Lung (tissue), 11 donors: ENCODE measurements at regions not wholly inside any gene's neighbourhood (a gene's known extent, or its start where the extent isn't known, plus 50 kb on each side); places are given as distances from the start of the nearest gene placed in this dataset.

Experiments used
- ATAC-seq: fragments of 200-7000 bp; cut with Tn5 transposase; one replicate; pipeline ENCODE4 v1.9.1; 2020; ENCODE audit warnings: moderate number of reproducible peaks; ENCODE audit not compliant: insufficient read depth, low FRiP score
- DNase-seq, 3 donors: peaks; one replicate each; pipeline ENCODE4 v3.0.0-alpha.2; 2013 to 2017
- H3K27ac ChIP-seq, 2 donors: one replicate each; pipeline ENCODE4 v1.5.1; 2013; ENCODE audit warnings: mild to moderate bottlenecking in 2 of 2, moderate library complexity in 2 of 2, control low read depth in 1 of 2, inconsistent platforms in 1 of 2, low read depth in 1 of 2, low read length in 1 of 2
- H3K27me3 ChIP-seq, 3 donors: one replicate each; pipeline ENCODE4 v1.5.1; 2013; ENCODE audit warnings: low read length in 2 of 3; ENCODE audit not compliant: control insufficient read depth in 3 of 3, insufficient read depth in 3 of 3
- H3K36me3 ChIP-seq, 4 donors: one replicate each; pipeline ENCODE4 v1.5.1; 2013; ENCODE audit warnings: low read length in 4 of 4, mild to moderate bottlenecking in 1 of 4, moderate library complexity in 1 of 4; ENCODE audit not compliant: control insufficient read depth in 4 of 4, insufficient read depth in 4 of 4
- H3K4me1 ChIP-seq, 5 donors: one replicate each; pipeline ENCODE4 v1.5.1; 2013; ENCODE audit warnings: low read length in 5 of 5, mild to moderate bottlenecking in 2 of 5, moderate library complexity in 1 of 5; ENCODE audit not compliant: control insufficient read depth in 5 of 5, insufficient read depth in 5 of 5
- H3K4me3 ChIP-seq: one replicate; pipeline ENCODE4 v1.5.1; 2013; ENCODE audit warnings: mild to moderate bottlenecking, control low read depth, moderate library complexity
- H3K9ac ChIP-seq, 2 donors: one replicate each; pipeline ENCODE4 v1.5.1; 2013; ENCODE audit warnings: low read length in 2 of 2, control low read depth in 1 of 2; ENCODE audit not compliant: insufficient read depth in 1 of 2
- H3K9me3 ChIP-seq, 4 donors: one replicate each; pipeline ENCODE4 v1.5.1; 2013; ENCODE audit warnings: low read length in 3 of 4, mild to moderate bottlenecking in 1 of 4, moderate library complexity in 1 of 4; ENCODE audit not compliant: control insufficient read depth in 4 of 4, insufficient read depth in 3 of 4
- WGBS, 2 donors: extraction: QIAGEN DNeasy Blood & Tissue Kit; methylation state at CpG; one replicate each; pipeline ENCODE4 v1.1.7; 2013; 5-methylcytosine and 5-hydroxymethylcytosine counted together
- TF ChIP-seq, protein P1 (sequence below): IDR thresholded peaks from 2 replicates; pipeline ENCODE4 v1.5.1; 2012; ENCODE audit warnings: mild to moderate bottlenecking; ENCODE audit errors: control extremely low read depth, extremely low read depth
- donor health status: control.
- donor health status: control.
- donor health status: Bipolar disorder and iron deficiency.
- donor health status: healthy.
- donor health status: DM: yes; HTN: yes; CAD: no.

DNA sequence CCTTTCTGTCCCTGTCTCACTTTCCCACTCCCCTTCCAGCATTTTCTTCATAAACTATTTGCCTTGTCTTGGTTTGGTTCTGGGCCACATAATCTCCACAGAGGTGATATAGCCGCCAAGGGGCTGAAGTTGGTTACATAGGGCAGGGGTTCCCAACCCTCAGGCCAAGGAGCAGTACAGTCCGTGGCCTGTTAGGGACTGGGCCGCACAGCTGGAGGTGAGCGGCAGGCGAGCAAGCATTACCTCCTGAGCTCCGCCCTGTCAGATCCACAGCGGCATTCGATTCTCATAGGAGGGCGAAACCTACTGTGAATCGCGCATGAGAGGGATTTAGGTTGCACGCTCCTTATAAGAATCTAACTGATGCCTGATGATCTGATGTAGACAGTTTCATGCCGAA, 80.6 kb upstream of the HIF1A start:
- Histone ChIP-seq H3K27me3 (no peaks in the 10 kb centered on the region), H3K27ac (no peak overlapping the region), H3K9me3 (peaks cover 0 to 2% (median 0%) of the 10 kb centered on the region in 4 donors), H3K4me1 (peaks cover 0 to 18% (median 5%) of the 10 kb centered on the region in 5 donors), H3K4me3 (no peak overlapping the region), H3K36me3 (no peaks in the 10 kb centered on the region), H3K9ac (no peak overlapping the region)
- ATAC-seq: no peak
- no peak for DNase-seq
- TF ChIP-seq, protein P1, sequence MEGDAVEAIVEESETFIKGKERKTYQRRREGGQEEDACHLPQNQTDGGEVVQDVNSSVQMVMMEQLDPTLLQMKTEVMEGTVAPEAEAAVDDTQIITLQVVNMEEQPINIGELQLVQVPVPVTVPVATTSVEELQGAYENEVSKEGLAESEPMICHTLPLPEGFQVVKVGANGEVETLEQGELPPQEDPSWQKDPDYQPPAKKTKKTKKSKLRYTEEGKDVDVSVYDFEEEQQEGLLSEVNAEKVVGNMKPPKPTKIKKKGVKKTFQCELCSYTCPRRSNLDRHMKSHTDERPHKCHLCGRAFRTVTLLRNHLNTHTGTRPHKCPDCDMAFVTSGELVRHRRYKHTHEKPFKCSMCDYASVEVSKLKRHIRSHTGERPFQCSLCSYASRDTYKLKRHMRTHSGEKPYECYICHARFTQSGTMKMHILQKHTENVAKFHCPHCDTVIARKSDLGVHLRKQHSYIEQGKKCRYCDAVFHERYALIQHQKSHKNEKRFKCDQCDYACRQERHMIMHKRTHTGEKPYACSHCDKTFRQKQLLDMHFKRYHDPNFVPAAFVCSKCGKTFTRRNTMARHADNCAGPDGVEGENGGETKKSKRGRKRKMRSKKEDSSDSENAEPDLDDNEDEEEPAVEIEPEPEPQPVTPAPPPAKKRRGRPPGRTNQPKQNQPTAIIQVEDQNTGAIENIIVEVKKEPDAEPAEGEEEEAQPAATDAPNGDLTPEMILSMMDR: no peak
- WGBS, 2 donors: 99% methylated on average over 13 of the region's 13 CpGs

DNA sequence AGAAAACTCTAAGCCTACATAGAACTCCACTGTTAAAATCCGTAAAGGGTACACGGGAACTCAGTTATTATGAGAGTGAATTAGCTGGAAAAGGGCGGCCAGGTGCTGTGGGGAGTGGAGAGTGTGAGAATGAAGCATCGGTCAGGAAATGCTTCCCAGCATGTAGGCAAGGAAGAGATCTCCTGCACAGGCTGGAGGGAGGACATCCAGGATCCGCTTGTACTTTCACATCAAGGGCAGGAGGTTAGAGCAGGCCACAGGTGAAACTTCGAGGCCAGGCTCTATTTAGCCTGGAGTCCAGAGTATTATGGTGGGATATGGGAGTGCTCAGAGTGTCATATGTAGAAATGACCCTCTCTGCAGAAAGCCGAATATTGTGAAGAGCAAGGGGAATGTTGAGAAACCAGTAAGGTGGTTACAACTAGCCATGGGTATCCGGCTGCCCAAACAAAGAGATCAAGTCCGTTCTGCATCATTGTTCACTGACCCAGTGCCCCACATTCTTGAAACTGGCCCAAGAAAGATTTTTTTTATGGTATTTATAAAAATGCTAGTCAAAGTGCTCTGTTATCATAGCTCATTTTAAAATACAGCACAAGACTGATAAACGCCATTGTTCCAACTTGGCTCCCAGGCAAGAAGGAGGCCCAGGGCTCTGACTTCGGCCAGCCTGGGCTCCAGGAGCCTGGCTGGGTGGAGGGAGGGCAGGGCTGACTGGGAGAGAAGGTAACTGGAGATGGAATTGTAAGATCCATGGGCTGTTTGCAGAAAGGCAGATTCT, 79.4 kb upstream of the HIF1A start:
- H3K9me3 ChIP-seq: peaks cover 0 to 2% (median 0%) of the 10 kb centered on the region in 4 donors
- H3K4me3 ChIP-seq: no peak overlapping the region
- no peaks in the 10 kb centered on the region for H3K36me3 ChIP-seq
- WGBS, 2 donors: 72 to 79% methylated on average over 11 of the region's 11 CpGs
- no peaks in the 10 kb centered on the region for H3K27me3 ChIP-seq
- ATAC-seq: no peak
- DNase-seq: no peak
- TF ChIP-seq, protein P1: no peak
- H3K4me1 ChIP-seq: peaks cover 0 to 8% (median 5%) of the 10 kb centered on the region in 5 donors
- no peak overlapping the region for H3K9ac ChIP-seq
- no peak overlapping the region for H3K27ac ChIP-seq

DNA sequence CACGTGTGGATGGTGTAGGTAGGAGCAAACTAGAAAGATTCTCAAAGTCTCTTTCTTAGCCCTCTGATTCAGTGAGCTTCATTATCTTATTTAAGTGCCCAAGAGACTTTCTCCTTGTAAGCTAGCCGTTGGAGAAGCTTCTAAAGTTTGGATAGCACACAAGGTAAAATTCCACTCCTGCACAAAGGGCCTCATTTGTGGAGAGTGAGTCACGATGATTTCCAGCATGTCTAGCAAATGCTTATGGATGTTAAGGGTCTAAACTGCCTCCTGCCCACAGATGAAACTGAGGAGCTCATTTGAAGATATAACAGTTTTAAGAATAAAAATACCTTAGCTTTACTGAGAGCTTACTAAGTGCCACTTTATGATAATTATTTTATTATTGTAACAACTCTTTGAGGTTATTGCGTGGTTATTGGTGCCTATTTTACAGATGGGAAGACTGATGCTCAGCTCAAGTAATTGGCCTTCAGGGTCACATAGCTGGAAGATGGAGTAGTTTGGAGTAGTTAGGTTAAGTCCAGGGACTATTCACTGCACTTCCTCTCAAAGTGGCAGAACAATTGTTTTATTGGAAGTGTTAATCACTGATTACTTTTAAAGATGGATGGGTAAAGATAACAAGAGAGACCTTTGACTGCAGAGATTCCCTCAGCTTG, 78.7 kb upstream of the HIF1A start:
- Histone ChIP-seq H3K9ac (no peak overlapping the region), H3K4me1 (peaks cover 0 to 8% (median 4%) of the 10 kb centered on the region in 5 donors), H3K9me3 (peaks cover 0 to 2% (median 0%) of the 10 kb centered on the region in 4 donors), H3K4me3 (no peak overlapping the region), H3K36me3 (no peaks in the 10 kb centered on the region), H3K27ac (no peak overlapping the region), H3K27me3 (no peaks in the 10 kb centered on the region)
- DNase-seq: no peak
- 77 to 88% methylated on average over 4 of the region's 4 CpGs for WGBS, 2 donors
- TF ChIP-seq, protein P1: no peak
- no peak for ATAC-seq
